ENCODE measurements at regions not wholly inside any gene's neighbourhood (a gene's known extent, or its start where the extent isn't known, plus 50 kb on each side); places are given as distances from the start of the nearest gene placed in this dataset.

DNA sequence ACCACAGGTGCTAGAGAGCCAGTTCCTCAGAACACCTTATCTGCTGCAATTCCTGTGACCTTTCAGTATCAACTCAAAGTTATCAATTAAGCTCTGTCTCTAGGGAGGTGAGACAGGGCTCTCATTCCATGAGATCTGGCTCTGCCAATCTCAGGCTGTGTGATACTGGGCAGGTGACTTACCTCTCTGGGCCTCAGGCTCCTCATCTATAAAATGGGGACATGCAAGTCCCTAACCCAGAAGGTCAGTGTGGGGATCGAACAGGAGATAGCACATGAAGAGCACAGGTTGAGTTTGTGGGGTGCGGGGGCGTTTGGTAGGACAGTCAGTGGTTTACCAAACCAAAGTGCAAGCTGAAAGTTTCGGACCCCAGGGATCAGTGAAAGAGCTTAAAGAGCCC is 319.3 kb upstream of the CCL2 start:
- intact Hi-C loops (cut with DNase I) = no loop called here
- 84 to 93% (median 87%) methylated on average over 4 of the region's 4 CpGs for WGBS, 3 donors

DNA sequence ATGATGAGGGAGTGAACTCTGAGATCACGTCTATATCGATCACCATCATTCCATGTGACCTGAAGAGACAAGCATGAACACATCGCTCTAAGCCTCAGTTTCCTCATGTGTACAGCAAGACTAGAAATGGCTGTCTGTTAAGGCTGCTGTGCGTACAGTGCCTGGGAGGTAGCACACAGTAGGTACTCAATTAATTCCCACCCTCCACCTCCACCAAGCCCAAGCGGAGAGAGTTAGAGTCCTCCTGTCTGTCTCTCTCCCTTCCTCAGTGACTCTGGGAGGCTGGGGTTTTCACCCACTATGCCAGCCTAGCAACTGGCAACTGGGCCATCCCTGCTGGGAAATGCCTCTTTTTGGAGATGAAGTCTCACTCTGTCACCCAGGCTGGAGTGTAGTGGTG is 318.3 kb upstream of the CCL2 start:
- H3K27me3 ChIP-seq = no peaks in the 10 kb centered on the region
- no peak for DNase-seq
- H3K4me3 ChIP-seq = no peak overlapping the region
- no peak overlapping the region for H3K27ac ChIP-seq
- H3K4me1 ChIP-seq (ENCODE audit: insufficient read depth) = no peaks in the 10 kb centered on the region
- intact Hi-C loops (cut with DNase I) = no loop called here
- H3K36me3 ChIP-seq = no peaks in the 10 kb centered on the region
- whole genome bisulfite sequencing, 3 donors = 85 to 87% (median 85%) methylated on average over 5 of the region's 5 CpGs
- no peak for TF ChIP-seq EP300 (IDR thresholded peaks at IDR 0.05)
- TF ChIP-seq POLR2A (IDR thresholded peaks at IDR 0.05) = no peak
- TF ChIP-seq, protein P1, sequence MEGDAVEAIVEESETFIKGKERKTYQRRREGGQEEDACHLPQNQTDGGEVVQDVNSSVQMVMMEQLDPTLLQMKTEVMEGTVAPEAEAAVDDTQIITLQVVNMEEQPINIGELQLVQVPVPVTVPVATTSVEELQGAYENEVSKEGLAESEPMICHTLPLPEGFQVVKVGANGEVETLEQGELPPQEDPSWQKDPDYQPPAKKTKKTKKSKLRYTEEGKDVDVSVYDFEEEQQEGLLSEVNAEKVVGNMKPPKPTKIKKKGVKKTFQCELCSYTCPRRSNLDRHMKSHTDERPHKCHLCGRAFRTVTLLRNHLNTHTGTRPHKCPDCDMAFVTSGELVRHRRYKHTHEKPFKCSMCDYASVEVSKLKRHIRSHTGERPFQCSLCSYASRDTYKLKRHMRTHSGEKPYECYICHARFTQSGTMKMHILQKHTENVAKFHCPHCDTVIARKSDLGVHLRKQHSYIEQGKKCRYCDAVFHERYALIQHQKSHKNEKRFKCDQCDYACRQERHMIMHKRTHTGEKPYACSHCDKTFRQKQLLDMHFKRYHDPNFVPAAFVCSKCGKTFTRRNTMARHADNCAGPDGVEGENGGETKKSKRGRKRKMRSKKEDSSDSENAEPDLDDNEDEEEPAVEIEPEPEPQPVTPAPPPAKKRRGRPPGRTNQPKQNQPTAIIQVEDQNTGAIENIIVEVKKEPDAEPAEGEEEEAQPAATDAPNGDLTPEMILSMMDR (IDR thresholded peaks at IDR 0.05) = no peak
- H3K9me3 ChIP-seq = no peaks in the 10 kb centered on the region

More for the DNA sequence above, 319.3 kb upstream of the CCL2 start:
- H3K27ac ChIP-seq = no peak overlapping the region
- no peaks in the 10 kb centered on the region for H3K27me3 ChIP-seq
- no peak for DNase-seq
- H3K36me3 ChIP-seq = no peaks in the 10 kb centered on the region
- no peak overlapping the region for H3K4me3 ChIP-seq
- no peaks in the 10 kb centered on the region for H3K9me3 ChIP-seq
- TF ChIP-seq EP300 (IDR thresholded peaks at IDR 0.05) (no peak), POLR2A (IDR thresholded peaks at IDR 0.05) (no peak)
- TF ChIP-seq, protein P1 (IDR thresholded peaks at IDR 0.05) = no peak
- no peaks in the 10 kb centered on the region for H3K4me1 ChIP-seq (ENCODE audit: insufficient read depth)

DNA sequence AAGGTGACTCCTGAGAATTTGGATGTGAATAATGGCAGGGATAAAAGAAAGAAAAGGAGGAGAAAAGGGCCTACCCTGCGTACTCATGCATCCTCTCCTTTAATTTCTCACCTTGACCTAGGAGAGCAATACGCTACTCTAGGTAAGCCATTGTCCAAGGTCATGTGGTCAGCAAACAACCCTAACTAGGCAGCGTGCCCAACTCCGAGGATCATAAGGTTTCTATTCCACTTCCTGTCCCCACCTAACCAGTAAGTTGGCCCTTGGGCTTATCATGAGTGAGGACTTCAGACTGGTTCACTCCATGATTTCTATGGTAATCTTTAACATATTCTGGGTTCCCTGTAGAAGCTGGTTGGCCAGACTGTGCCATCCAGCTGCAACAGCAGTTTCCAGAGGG is 315.1 kb upstream of the CCL2 start:
- TF ChIP-seq POLR2A (IDR thresholded peaks at IDR 0.05) (no peak), EP300 (IDR thresholded peaks at IDR 0.05) (no peak)
- TF ChIP-seq, protein P1 (IDR thresholded peaks at IDR 0.05) = no peak
- DNase-seq = no peak
- Histone ChIP-seq H3K9me3 (no peaks in the 10 kb centered on the region), H3K4me1 (ENCODE audit: insufficient read depth) (no peaks in the 10 kb centered on the region), H3K4me3 (no peak overlapping the region), H3K36me3 (no peaks in the 10 kb centered on the region), H3K27me3 (no peaks in the 10 kb centered on the region), H3K27ac (no peak overlapping the region)
- WGBS, 3 donors = 74 to 78% (median 78%) methylated on average over 4 of the region's 4 CpGs
- intact Hi-C loops (cut with DNase I) = no loop called here

DNA sequence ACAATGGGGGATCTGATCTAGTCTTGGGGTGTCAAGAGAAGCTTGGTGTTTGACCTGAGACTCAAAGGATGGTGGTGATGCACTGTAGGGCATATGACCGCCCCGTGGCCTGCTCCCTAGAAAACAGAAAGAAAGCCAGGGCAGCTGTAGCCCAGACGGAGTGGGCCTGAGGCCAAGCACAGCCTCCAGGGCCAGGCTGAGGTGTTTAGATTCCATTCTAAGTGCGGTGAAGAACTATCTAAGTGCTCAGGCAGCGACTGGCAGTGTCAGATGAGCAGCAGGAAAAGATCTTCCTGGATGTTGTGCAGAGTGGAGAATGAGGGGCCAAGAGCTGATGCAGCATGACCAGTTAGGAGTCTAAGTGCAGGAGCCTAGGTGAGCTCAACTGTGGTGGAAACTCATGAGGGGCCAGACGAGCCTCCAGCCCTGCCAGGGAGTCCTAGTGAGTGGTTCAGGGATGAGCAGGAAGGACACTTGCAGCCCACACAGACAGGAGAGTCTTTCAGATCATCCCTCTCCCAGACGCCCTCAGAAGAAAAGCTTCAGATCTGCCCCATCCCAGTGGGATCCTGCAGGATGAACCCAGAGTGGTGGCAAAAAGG is 314.2 kb upstream of the CCL2 start:
- no peaks in the 10 kb centered on the region for H3K9me3 ChIP-seq
- no peaks in the 10 kb centered on the region for H3K27me3 ChIP-seq
- TF ChIP-seq, protein P1 (IDR thresholded peaks at IDR 0.05) = no peak
- TF ChIP-seq POLR2A (IDR thresholded peaks at IDR 0.05) = no peak
- TF ChIP-seq EP300 (IDR thresholded peaks at IDR 0.05) = no peak
- no peak overlapping the region for H3K4me3 ChIP-seq
- H3K27ac ChIP-seq = no peak overlapping the region
- H3K36me3 ChIP-seq = no peaks in the 10 kb centered on the region
- no peak for DNase-seq
- intact Hi-C loops (cut with DNase I) = no loop called here
- H3K4me1 ChIP-seq (ENCODE audit: insufficient read depth) = no peaks in the 10 kb centered on the region
- WGBS, 3 donors = 41 to 48% (median 47%) methylated on average over 7 of the region's 7 CpGs
